ENCODE measurements at regions not wholly inside any gene's neighbourhood (a gene's known extent, or its start where the extent isn't known, plus 50 kb on each side); places are given as distances from the start of the nearest gene placed in this dataset.
"Not testable (repeated sequence)": the region's sequence is repeated elsewhere in the genome, so short reads cannot be mapped to it uniquely, and the experiment has no call there.

GRCh38 chr1:213421178-213421577, 370.1 kb downstream of the RPS6KC1 start:
- TF ChIP-seq CTCF (IDR thresholded peaks at IDR 0.05); EZH2 (IDR thresholded peaks at IDR 0.05; ENCODE audit: borderline replicate concordance, insufficient read depth, low read depth, low read length, poor library complexity, severe bottlenecking): not testable (repeated sequence)

All from B cell (primary cell).